Glutamatergic neuron (in vitro differentiated cells): ENCODE measurements at regions not wholly inside any gene's neighbourhood (a gene's known extent, or its start where the extent isn't known, plus 50 kb on each side); places are given as distances from the start of the nearest gene placed in this dataset.

Experiments
- DNase-seq: peaks from one replicate; pipeline ENCODE4 v3.0.0; 2022
- H3K27ac Mint-ChIP-seq: one replicate; pipeline ENCODE4 v1.8.0; 2020; ENCODE audit warnings: mild to moderate bottlenecking, mixed read lengths, inconsistent platforms; ENCODE audit not compliant: unreplicated experiment
- H3K27me3 Mint-ChIP-seq: one replicate; pipeline ENCODE4 v1.8.0; 2020; ENCODE audit warnings: mild to moderate bottlenecking, moderate library complexity, mixed read lengths, inconsistent platforms; ENCODE audit not compliant: unreplicated experiment
- H3K36me3 Mint-ChIP-seq: one replicate; pipeline ENCODE4 v1.8.0; 2020; ENCODE audit warnings: mild to moderate bottlenecking, mixed read lengths, inconsistent platforms; ENCODE audit not compliant: unreplicated experiment
- H3K4me1 Mint-ChIP-seq: one replicate; pipeline ENCODE4 v1.8.0; 2020; ENCODE audit warnings: mild to moderate bottlenecking, low read depth, mixed read lengths, inconsistent platforms; ENCODE audit not compliant: unreplicated experiment
- H3K4me3 Mint-ChIP-seq: one replicate; pipeline ENCODE4 v1.8.0; 2020; ENCODE audit warnings: mild to moderate bottlenecking, mixed read lengths, inconsistent platforms; ENCODE audit not compliant: unreplicated experiment
- H3K9me3 Mint-ChIP-seq: one replicate; pipeline ENCODE4 v1.8.0; 2020; ENCODE audit warnings: mild to moderate bottlenecking, moderate library complexity, mixed read lengths, inconsistent platforms; ENCODE audit not compliant: unreplicated experiment
- CTCF ChIP-seq: fragments of 200-600 bp; sonication (generic); IDR thresholded peaks from one replicate; pipeline ENCODE4 v1.5.0; 2021; ENCODE audit not compliant: partially characterized antibody, unreplicated experiment

- H3K4me1 Mint-ChIP-seq, result no peaks in the 10 kb centered on the region
- H3K9me3 Mint-ChIP-seq, result no peaks in the 10 kb centered on the region
- no peak for DNase-seq
- no peak overlapping the region for H3K4me3 Mint-ChIP-seq
- TF ChIP-seq CTCF, result no peak
- no peak overlapping the region for H3K27ac Mint-ChIP-seq
- H3K36me3 Mint-ChIP-seq, result no peaks in the 10 kb centered on the region
- no peaks in the 10 kb centered on the region for H3K27me3 Mint-ChIP-seq
These were observed 433.9 kb downstream of the PCNX1 start for GRCh38 chr14:71341156-71341555.

- no peaks in the 10 kb centered on the region for H3K36me3 Mint-ChIP-seq
- no peaks in the 10 kb centered on the region for H3K9me3 Mint-ChIP-seq
- no peak overlapping the region for H3K27ac Mint-ChIP-seq
- H3K27me3 Mint-ChIP-seq, result no peaks in the 10 kb centered on the region
- TF ChIP-seq CTCF, result no peak
- H3K4me1 Mint-ChIP-seq, result no peaks in the 10 kb centered on the region
- H3K4me3 Mint-ChIP-seq, result no peak overlapping the region
- DNase-seq, result no peak
These were observed 436.5 kb downstream of the PCNX1 start for GRCh38 chr14:71343724-71344123.

GRCh38 chr14:71344506-71344905, 437.2 kb downstream of the PCNX1 start:
- Mint-ChIP-seq H3K27me3 (no peaks in the 10 kb centered on the region), H3K4me3 (no peak overlapping the region), H3K9me3 (no peaks in the 10 kb centered on the region), H3K36me3 (no peaks in the 10 kb centered on the region), H3K27ac (no peak overlapping the region), H3K4me1 (no peaks in the 10 kb centered on the region)
- TF ChIP-seq CTCF, result no peak
- DNase-seq, result no peak

- H3K4me1 Mint-ChIP-seq, result no peaks in the 10 kb centered on the region
- no peak overlapping the region for H3K4me3 Mint-ChIP-seq
- TF ChIP-seq CTCF, result no peak
- no peaks in the 10 kb centered on the region for H3K9me3 Mint-ChIP-seq
- DNase-seq, result no peak
- no peaks in the 10 kb centered on the region for H3K27me3 Mint-ChIP-seq
- H3K36me3 Mint-ChIP-seq, result no peaks in the 10 kb centered on the region
- H3K27ac Mint-ChIP-seq, result no peak overlapping the region
These were observed 439.4 kb downstream of the PCNX1 start for GRCh38 chr14:71346685-71347084.

DNA sequence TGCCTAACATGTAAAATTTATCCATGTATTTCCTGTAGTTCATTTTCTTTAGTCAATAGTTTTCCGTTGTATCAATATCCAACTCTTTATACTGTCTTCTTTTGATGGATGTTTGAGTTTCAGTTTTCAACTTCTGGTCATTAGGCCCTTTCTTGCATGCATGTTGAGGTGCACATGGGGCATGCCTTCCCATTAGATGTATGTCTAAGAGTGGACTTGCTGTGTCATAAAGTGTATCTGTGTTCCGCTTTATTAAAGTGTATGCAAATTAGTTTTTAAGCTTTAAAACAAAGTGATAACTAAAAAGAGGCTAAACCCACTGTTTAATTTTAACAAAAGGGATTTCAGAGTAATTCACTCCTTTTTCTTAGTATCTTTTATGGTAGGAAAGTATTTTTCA, 441.1 kb downstream of the PCNX1 start:
- Mint-ChIP-seq H3K4me3 (no peak overlapping the region), H3K27ac (no peak overlapping the region), H3K27me3 (no peaks in the 10 kb centered on the region), H3K36me3 (no peaks in the 10 kb centered on the region), H3K4me1 (no peaks in the 10 kb centered on the region), H3K9me3 (no peaks in the 10 kb centered on the region)
- no peak for DNase-seq
- no peak for TF ChIP-seq CTCF
